Neural cell (in vitro differentiated cells): ENCODE measurements at regions not wholly inside any gene's neighbourhood (a gene's known extent, or its start where the extent isn't known, plus 50 kb on each side); places are given as distances from the start of the nearest gene placed in this dataset.

ENCODE experiments used
- H2AFZ ChIP-seq: fragments of 200-600, 300-800 bp; sonication (generic), shearing (Covaris generic); 2 replicates; pipeline ENCODE4 v1.6.0; 2014; ENCODE audit warnings: low read depth, mild to moderate bottlenecking, antibody characterized with exemption, low read length, moderate library complexity
- H3F3A ChIP-seq: fragments of 200-600 bp; shearing (Covaris generic); 2 replicates; pipeline ENCODE4 v1.6.1; 2016; ENCODE audit warnings: mild to moderate bottlenecking, moderate library complexity, mixed read lengths, antibody characterized with exemption, low read length; ENCODE audit not compliant: insufficient read depth, poor library complexity, severe bottlenecking
- H3K27ac ChIP-seq: fragments of 200-600, 300-800 bp; sonication (generic), shearing (Covaris generic); 2 replicates; pipeline ENCODE4 v1.5.1; 2014; ENCODE audit warnings: mild to moderate bottlenecking, low read length, moderate library complexity
- H3K27me3 ChIP-seq: fragments of 300-800, 200-600 bp; sonication (generic), shearing (Covaris generic); 2 replicates; pipeline ENCODE4 v1.6.0; 2014; ENCODE audit warnings: mild to moderate bottlenecking, low read depth, low read length, moderate library complexity; ENCODE audit not compliant: insufficient read depth
- H3K36me3 ChIP-seq: fragments of 300-800, 200-600 bp; sonication (generic), shearing (Covaris generic); 2 replicates; pipeline ENCODE4 v1.5.1; 2014; ENCODE audit warnings: mild to moderate bottlenecking, antibody characterized with exemption, low read length, moderate library complexity; ENCODE audit not compliant: insufficient read depth
- H3K4me2 ChIP-seq: fragments of 300-800, 200-600 bp; sonication (generic), shearing (Covaris generic); 2 replicates; pipeline ENCODE4 v1.6.0; 2014; ENCODE audit warnings: mild to moderate bottlenecking, low read length
- H3K4me3 ChIP-seq: fragments of 300-800, 200-600 bp; sonication (generic), shearing (Covaris generic); 2 replicates; pipeline ENCODE4 v1.5.1; 2014; ENCODE audit warnings: mild to moderate bottlenecking, low read length, moderate library complexity
- H3K79me2 ChIP-seq: fragments of 200-600 bp; shearing (Covaris generic); replicated peaks from 2 replicates; pipeline ENCODE4 v1.6.0; 2014; ENCODE audit warnings: mild to moderate bottlenecking, low read length, moderate library complexity; ENCODE audit not compliant: insufficient read depth
- H3K9ac ChIP-seq: fragments of 300-800, 200-600 bp; sonication (generic), shearing (Covaris generic); 2 replicates; pipeline ENCODE4 v1.6.1; 2016; ENCODE audit warnings: mild to moderate bottlenecking, low read length, mixed read lengths
- H3K9me2 ChIP-seq: fragments of 200-600 bp; shearing (Covaris generic); 2 replicates; pipeline ENCODE4 v1.6.1; 2016; ENCODE audit warnings: mild to moderate bottlenecking, low read length, mixed read lengths; ENCODE audit not compliant: insufficient read depth
- H3K9me3 ChIP-seq: fragments of 200-600, 300-800 bp; sonication (generic), shearing (Covaris generic); 2 replicates; pipeline ENCODE4 v1.6.1; 2016; ENCODE audit warnings: mild to moderate bottlenecking, mixed run types, low read length, moderate library complexity, mixed read lengths
- H4K20me1 ChIP-seq: fragments of 200-600 bp; shearing (Covaris generic); 2 replicates; pipeline ENCODE4 v1.6.1; 2016; ENCODE audit warnings: mild to moderate bottlenecking, mixed run types; ENCODE audit not compliant: insufficient read depth
- CTCF ChIP-seq: fragments of 450-650 bp; IDR thresholded peaks from 2 replicates; pipeline ENCODE4 v1.5.1; 2014; ENCODE audit warnings: antibody characterized with exemption, mild to moderate bottlenecking, moderate library complexity; ENCODE audit not compliant: poor library complexity, severe bottlenecking
- EP300 ChIP-seq: fragments of 450-650 bp; conservative IDR thresholded peaks from 2 replicates; pipeline ENCODE4 v1.6.1; 2014; ENCODE audit warnings: antibody characterized with exemption, mild to moderate bottlenecking, moderate library complexity; ENCODE audit not compliant: poor library complexity, severe bottlenecking
- EZH2 ChIP-seq: fragments of 200-600, 300-800 bp; shearing (Covaris generic), sonication (generic); IDR thresholded peaks from 2 replicates; pipeline ENCODE4 v1.6.1; 2014; ENCODE audit warnings: antibody characterized with exemption, low read length, borderline replicate concordance, mild to moderate bottlenecking; ENCODE audit not compliant: insufficient read depth, poor library complexity, severe bottlenecking
- MXI1 ChIP-seq: fragments of 450-650 bp; conservative IDR thresholded peaks from 2 replicates; pipeline ENCODE4 v1.6.1; 2014; ENCODE audit warnings: antibody characterized with exemption, mild to moderate bottlenecking; ENCODE audit not compliant: poor library complexity, severe bottlenecking
- POLR2AphosphoS5 ChIP-seq: IDR thresholded peaks from 2 replicates; pipeline ENCODE4 v1.6.1; 2012
- RAD21 ChIP-seq: fragments of 450-650 bp; conservative IDR thresholded peaks from 2 replicates; pipeline ENCODE4 v1.6.1; 2014; ENCODE audit warnings: antibody characterized with exemption, mild to moderate bottlenecking, moderate library complexity
- REST ChIP-seq: IDR thresholded peaks from 2 replicates; pipeline ENCODE4 v1.6.1; 2012; ENCODE audit warnings: borderline replicate concordance
- SMC3 ChIP-seq: fragments of 450-650 bp; conservative IDR thresholded peaks from 2 replicates; pipeline ENCODE4 v1.6.1; 2014; ENCODE audit warnings: antibody characterized with exemption, mild to moderate bottlenecking, moderate library complexity; ENCODE audit not compliant: poor library complexity
- TAF1 ChIP-seq: IDR thresholded peaks from 2 replicates; pipeline ENCODE4 v1.6.1; 2012; ENCODE audit warnings: low read depth

- no peaks in the 10 kb centered on the region for H4K20me1 ChIP-seq
These were observed 1359.7 kb upstream of the NRXN1 start for GRCh38 chr2:52391621-52392020.

GRCh38 chr2:52390651-52391050 is 1358.7 kb upstream of the NRXN1 start:
- Histone ChIP-seq H3K9ac (no peak overlapping the region), H3K36me3 (no peaks in the 10 kb centered on the region), H3K4me3 (no peak overlapping the region), H3K27me3 (no peaks in the 10 kb centered on the region), H3K27ac (no peak overlapping the region), H2AFZ (no peak overlapping the region), H3K9me3 (no peaks in the 10 kb centered on the region), H3K4me2 (no peak overlapping the region), H3F3A (no peaks in the 10 kb centered on the region), H4K20me1 (no peaks in the 10 kb centered on the region), H3K9me2 (no peaks in the 10 kb centered on the region), H3K79me2 (no peaks in the 10 kb centered on the region)
- no peak for TF ChIP-seq TAF1
- no peak for TF ChIP-seq EZH2
- TF ChIP-seq REST = no peak
- TF ChIP-seq SMC3 = no peak
- no peak for TF ChIP-seq CTCF
- TF ChIP-seq EP300 = no peak

More at GRCh38 chr2:52391621-52392020, 1359.7 kb upstream of the NRXN1 start:
- TF ChIP-seq MXI1 = no peak
- no peak for TF ChIP-seq TAF1
- no peak for TF ChIP-seq EZH2
- TF ChIP-seq CTCF = no peak
- no peak for TF ChIP-seq RAD21
- no peak for TF ChIP-seq POLR2AphosphoS5
- TF ChIP-seq SMC3 = no peak
- no peak for TF ChIP-seq REST
- TF ChIP-seq EP300 = no peak
- no peak overlapping the region for H3K4me2 ChIP-seq
- H3K9me2 ChIP-seq = no peaks in the 10 kb centered on the region
- H2AFZ ChIP-seq = no peak overlapping the region
- no peak overlapping the region for H3K4me3 ChIP-seq
- H3K9me3 ChIP-seq = no peaks in the 10 kb centered on the region
- no peaks in the 10 kb centered on the region for H3K27me3 ChIP-seq
- H3K79me2 ChIP-seq = no peaks in the 10 kb centered on the region
- H3F3A ChIP-seq = no peaks in the 10 kb centered on the region
- H3K9ac ChIP-seq = no peak overlapping the region
- no peak overlapping the region for H3K27ac ChIP-seq
- H3K36me3 ChIP-seq = no peaks in the 10 kb centered on the region
